ENCODE measurements at regions not wholly inside any gene's neighbourhood (a gene's known extent, or its start where the extent isn't known, plus 50 kb on each side); places are given as distances from the start of the nearest gene placed in this dataset.

DNA sequence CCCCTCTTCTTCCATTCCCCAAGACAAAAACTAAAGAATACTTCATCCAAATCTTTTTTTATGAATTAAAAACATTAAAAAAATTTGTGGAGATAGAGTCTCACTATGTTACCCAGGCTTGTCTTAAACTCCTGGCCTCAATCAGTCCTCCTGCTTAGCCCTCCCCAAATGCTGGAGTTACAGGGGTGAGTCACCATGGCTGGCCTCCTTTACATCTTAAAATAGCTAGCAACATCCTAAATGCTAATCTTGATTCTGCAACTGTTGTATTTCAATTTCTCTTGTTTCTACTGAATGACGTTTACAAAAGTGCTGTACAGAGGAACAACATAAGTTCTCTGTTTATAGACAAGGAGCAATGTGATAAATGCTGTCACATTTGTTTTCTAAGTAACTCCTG is 483.5 kb downstream of the ADGRL2 start:
- CTCF ChIA-PET = no interaction called here
- no peak overlapping the region for H2AFZ ChIP-seq (ENCODE audit: control insufficient read depth, low read depth, low read length)
- H3K4me1 ChIP-seq (ENCODE audit: control insufficient read depth, insufficient read depth, low read length) = no peaks in the 10 kb centered on the region
- TF ChIP-seq ZNF274 (IDR thresholded peaks at IDR 0.05; ENCODE audit: insufficient read depth, insufficient read length) = no peak
- no peak for FAIRE-seq
- intact Hi-C loops (cut with micrococcal nuclease; ENCODE audit: unreplicated experiment) (no loop called here), in situ Hi-C loops (cut with MboI) (no loop called here)
- RAD21 ChIA-PET (ENCODE audit: unreplicated experiment) = no interaction called here
- DNase-seq (ENCODE audit: low read depth, low spot score) = no peak
- SMC1A ChIA-PET (ENCODE audit: uncharacterized antibody, unreplicated experiment) = interaction anchor here (0.6 to 1.2 kb wide), 4 partner anchors 14 to 190 kb away, joined by 3 read pairs; no protein-coding TSS in a partner anchor
- BruUV-seq (replicated peaks) = no TSS peak
- no peaks in the 10 kb centered on the region for H3K79me2 ChIP-seq (ENCODE audit: control insufficient read depth, insufficient read depth, low read length)
- no peak overlapping the region for H3K9ac ChIP-seq (ENCODE audit: control insufficient read depth, insufficient read depth, low read length)
- POLR2A ChIA-PET = no interaction called here
- H4K20me1 ChIP-seq (ENCODE audit: control insufficient read depth, insufficient read depth) = no peaks in the 10 kb centered on the region
- no peak; the same call in 2 of the 3 replicates for ATAC-seq
- no peak overlapping the region for H3K4me3 ChIP-seq
- no peaks in the 10 kb centered on the region for H3K9me3 ChIP-seq (replicated peaks; ENCODE audit: control insufficient read depth, insufficient read depth, low read length)
- no peaks in the 10 kb centered on the region for H3K36me3 ChIP-seq (ENCODE audit: control insufficient read depth in 2 of 2, insufficient read depth in 2 of 2, low read length in 1 of 2)
- no peaks in the 10 kb centered on the region for H3K27me3 ChIP-seq (replicated peaks in 1 of 2; ENCODE audit: control insufficient read depth in 2 of 2, insufficient read depth in 2 of 2, low read length in 1 of 2)
- WGBS (ENCODE audit: insufficient coverage, insufficient replicate concordance, low lambda C conversion rate, missing lambda C conversion rate) = 18% methylated on average over 1 of the region's 1 CpG
- no peak overlapping the region for H3K4me2 ChIP-seq (ENCODE audit: control insufficient read depth, insufficient read depth)
- no peak overlapping the region for H3K27ac ChIP-seq (ENCODE audit: control insufficient read depth, insufficient read depth)

- FAIRE-seq (no peak), DNase-seq (ENCODE audit: low read depth, low spot score) (peak; percentile 13), ATAC-seq (peak; percentile 88)
- in situ Hi-C loops (cut with MboI) = no loop called here
- Histone ChIP-seq H3K27ac (ENCODE audit: control insufficient read depth, insufficient read depth) (no peak overlapping the region), H3K4me3 (no peak overlapping the region), H3K4me2 (ENCODE audit: control insufficient read depth, insufficient read depth) (no peak overlapping the region), H3K4me1 (ENCODE audit: control insufficient read depth, insufficient read depth, low read length) (no peaks in the 10 kb centered on the region), H2AFZ (ENCODE audit: control insufficient read depth, low read depth, low read length) (peak overlapping the region; percentile 47), H3K36me3 (ENCODE audit: control insufficient read depth in 2 of 2, insufficient read depth in 2 of 2, low read length in 1 of 2) (no peaks in the 10 kb centered on the region), H3K27me3 (replicated peaks in 1 of 2; ENCODE audit: control insufficient read depth in 2 of 2, insufficient read depth in 2 of 2, low read length in 1 of 2) (no peaks in the 10 kb centered on the region), H4K20me1 (ENCODE audit: control insufficient read depth, insufficient read depth) (no peaks in the 10 kb centered on the region), H3K79me2 (ENCODE audit: control insufficient read depth, insufficient read depth, low read length) (no peaks in the 10 kb centered on the region), H3K9ac (ENCODE audit: control insufficient read depth, insufficient read depth, low read length) (no peak overlapping the region), H3K9me3 (replicated peaks; ENCODE audit: control insufficient read depth, insufficient read depth, low read length) (no peaks in the 10 kb centered on the region)
- 10% methylated on average over 6 of the region's 6 CpGs for WGBS (ENCODE audit: insufficient coverage, insufficient replicate concordance, low lambda C conversion rate, missing lambda C conversion rate)
- intact Hi-C loops (cut with micrococcal nuclease; ENCODE audit: unreplicated experiment) = no loop called here
- POLR2A ChIA-PET = interaction anchor here (0.6 to 1.4 kb wide), 2 partner anchors 9 to 36 kb away, joined by 3 to 4 read pairs; no protein-coding TSS in a partner anchor
- RAD21 ChIA-PET (ENCODE audit: unreplicated experiment) = interaction anchor here (1.0 to 3.9 kb wide), 4 partner anchors 20 to 127 kb away, joined by 3 to 12 read pairs (median 4); no protein-coding TSS in a partner anchor
- CTCF ChIA-PET = interaction anchor here (0.6 to 1.5 kb wide), 6 partner anchors 9 to 192 kb away, joined by 3 to 4 read pairs (median 3); no protein-coding TSS in a partner anchor
- SMC1A ChIA-PET (ENCODE audit: uncharacterized antibody, unreplicated experiment) = interaction anchor here (0.6 to 8.1 kb wide), 10 partner anchors 8 to 117 kb away, joined by 3 to 114 read pairs (median 3); no protein-coding TSS in a partner anchor
- no TSS peak for BruUV-seq (replicated peaks)
- TF ChIP-seq MYB (IDR thresholded peaks at IDR 0.05; ENCODE audit: borderline replicate concordance, low read depth, low read length) (no peak), BRCA1 (IDR thresholded peaks at IDR 0.05; ENCODE audit: low read depth, low read length) (no peak), JUNB (IDR thresholded peaks at IDR 0.05) (no peak), E4F1 (IDR thresholded peaks at IDR 0.05; ENCODE audit: borderline replicate concordance, partially characterized antibody) (no peak), CHD2 (IDR thresholded peaks at IDR 0.05; ENCODE audit: borderline replicate concordance, low read depth, low read length) (peak; percentile 50; the same call in 1 of the 2 replicates), IKZF1 (conservative IDR thresholded peaks at IDR 0.05) (peak; percentile 38; the same call in 1 of the 2 replicates), MTA3 (IDR thresholded peaks at IDR 0.05; ENCODE audit: borderline replicate concordance, low read length) (no peak), BMI1 (IDR thresholded peaks at IDR 0.05; ENCODE audit: borderline replicate concordance) (no peak), NR2F1 (conservative IDR thresholded peaks at IDR 0.05) (0 out of 2 replicates have a peak, but pooled peaks have one; percentile 11), EED (IDR thresholded peaks at IDR 0.05; ENCODE audit: low read depth) (no peak), CREM (IDR thresholded peaks at IDR 0.05; ENCODE audit: low read depth) (no peak), BHLHE40 (IDR thresholded peaks at IDR 0.05; ENCODE audit: borderline replicate concordance in 1 of 2, low read depth in 2 of 2, low read length in 1 of 2) (peak; percentile 69 to 77; a peak in 3 of 4 replicates), RB1 (IDR thresholded peaks at IDR 0.05; ENCODE audit: borderline replicate concordance) (no peak), TCF7 (IDR thresholded peaks at IDR 0.05; ENCODE audit: borderline replicate concordance) (no peak)
- TF ChIP-seq, protein P1, sequence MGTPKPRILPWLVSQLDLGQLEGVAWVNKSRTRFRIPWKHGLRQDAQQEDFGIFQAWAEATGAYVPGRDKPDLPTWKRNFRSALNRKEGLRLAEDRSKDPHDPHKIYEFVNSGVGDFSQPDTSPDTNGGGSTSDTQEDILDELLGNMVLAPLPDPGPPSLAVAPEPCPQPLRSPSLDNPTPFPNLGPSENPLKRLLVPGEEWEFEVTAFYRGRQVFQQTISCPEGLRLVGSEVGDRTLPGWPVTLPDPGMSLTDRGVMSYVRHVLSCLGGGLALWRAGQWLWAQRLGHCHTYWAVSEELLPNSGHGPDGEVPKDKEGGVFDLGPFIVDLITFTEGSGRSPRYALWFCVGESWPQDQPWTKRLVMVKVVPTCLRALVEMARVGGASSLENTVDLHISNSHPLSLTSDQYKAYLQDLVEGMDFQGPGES (IDR thresholded peaks at IDR 0.05) = no peak
These were observed 478.5 kb downstream of the ADGRL2 start for GRCh38 chr1:82279241-82279640.
